ENCODE measurements at regions not wholly inside any gene's neighbourhood (a gene's known extent, or its start where the extent isn't known, plus 50 kb on each side); places are given as distances from the start of the nearest gene placed in this dataset.

DNA sequence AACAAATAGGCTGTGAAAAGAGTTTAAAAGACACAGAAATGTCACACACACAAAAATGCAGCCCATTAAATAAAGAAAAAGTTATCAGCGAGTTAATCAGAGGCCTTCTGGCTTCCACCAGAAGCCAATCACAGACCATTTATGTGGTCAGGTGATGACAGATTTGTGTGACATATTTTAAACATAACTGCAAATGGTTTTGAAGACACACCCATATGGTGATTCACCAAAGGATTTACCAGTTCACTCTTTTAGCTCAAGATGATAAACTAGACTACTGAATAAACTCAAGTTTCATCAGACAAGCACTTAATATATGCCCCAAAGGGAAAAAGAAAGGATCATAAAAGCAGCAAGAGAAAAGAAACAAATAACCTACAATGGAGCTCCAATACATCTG lies 181.2 kb downstream of the SPANXN4 start:
- FAIRE-seq, result no peak
- DNase-seq (ENCODE audit: low spot score), result no peak

DNA sequence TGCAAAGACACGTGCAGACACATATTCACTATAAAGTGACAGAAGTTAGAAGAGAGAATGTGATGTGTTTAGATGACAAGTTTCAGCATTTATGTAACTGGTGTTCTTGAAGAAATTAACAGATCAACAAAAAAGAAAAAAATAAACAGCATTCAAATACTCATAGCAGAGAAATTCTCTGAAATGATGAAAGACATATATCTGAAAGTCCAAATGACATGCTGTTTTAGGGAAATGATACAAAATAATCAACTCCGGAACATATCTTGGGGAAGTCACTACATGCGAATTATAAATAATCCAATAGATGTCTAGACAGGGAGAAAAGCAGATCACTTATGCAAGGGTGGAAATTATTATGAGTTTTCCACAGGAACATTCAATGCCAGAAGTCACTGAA lies 146.0 kb downstream of the SPANXN4 start:
- FAIRE-seq, result no peak
- DNase-seq (ENCODE audit: low spot score), result no peak

GRCh38 chrX:143165778-143166177 lies 140.1 kb downstream of the SPANXN4 start:
- no peak for FAIRE-seq

DNA sequence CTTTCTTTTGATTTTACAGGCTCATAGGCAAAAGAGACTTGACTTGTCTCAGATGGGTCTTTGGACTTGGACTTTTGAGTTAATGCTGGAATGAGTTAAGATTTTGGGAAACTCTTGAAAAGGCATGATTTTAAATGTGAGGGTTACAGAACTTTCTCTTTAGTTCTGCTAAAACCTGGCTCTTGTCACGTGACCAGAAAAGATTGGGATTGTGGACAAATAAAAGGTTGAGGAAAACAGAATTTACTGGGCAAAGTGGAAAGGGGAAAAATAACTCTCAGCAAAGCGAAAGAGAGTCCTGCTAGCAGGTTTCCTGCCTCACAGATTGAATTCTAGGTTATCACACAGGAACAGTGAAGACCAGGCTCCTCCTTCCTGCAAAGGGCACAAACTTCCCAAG lies 114.0 kb downstream of the SPANXN4 start:
- DNase-seq (ENCODE audit: low spot score) (no peak), FAIRE-seq (no peak)

More at GRCh38 chrX:143165778-143166177, 140.1 kb downstream of the SPANXN4 start:
- no peak for DNase-seq (ENCODE audit: low spot score)

- no peak for DNase-seq (ENCODE audit: low spot score)
These were observed 95.7 kb downstream of the SPANXN4 start for GRCh38 chrX:143121477-143121876.

GRCh38 chrX:143115466-143115865 lies 89.7 kb downstream of the SPANXN4 start:
- DNase-seq (ENCODE audit: low spot score) (no peak), FAIRE-seq (no peak)

More at GRCh38 chrX:143121477-143121876, 95.7 kb downstream of the SPANXN4 start:
- FAIRE-seq, result no peak

- FAIRE-seq (no peak), DNase-seq (ENCODE audit: low spot score) (no peak)
These were observed 70.1 kb downstream of the SPANXN4 start for GRCh38 chrX:143095816-143096215.

- FAIRE-seq (no peak), DNase-seq (ENCODE audit: low spot score) (no peak)
These were observed 69.6 kb downstream of the SPANXN4 start for GRCh38 chrX:143095321-143095720.

DNA sequence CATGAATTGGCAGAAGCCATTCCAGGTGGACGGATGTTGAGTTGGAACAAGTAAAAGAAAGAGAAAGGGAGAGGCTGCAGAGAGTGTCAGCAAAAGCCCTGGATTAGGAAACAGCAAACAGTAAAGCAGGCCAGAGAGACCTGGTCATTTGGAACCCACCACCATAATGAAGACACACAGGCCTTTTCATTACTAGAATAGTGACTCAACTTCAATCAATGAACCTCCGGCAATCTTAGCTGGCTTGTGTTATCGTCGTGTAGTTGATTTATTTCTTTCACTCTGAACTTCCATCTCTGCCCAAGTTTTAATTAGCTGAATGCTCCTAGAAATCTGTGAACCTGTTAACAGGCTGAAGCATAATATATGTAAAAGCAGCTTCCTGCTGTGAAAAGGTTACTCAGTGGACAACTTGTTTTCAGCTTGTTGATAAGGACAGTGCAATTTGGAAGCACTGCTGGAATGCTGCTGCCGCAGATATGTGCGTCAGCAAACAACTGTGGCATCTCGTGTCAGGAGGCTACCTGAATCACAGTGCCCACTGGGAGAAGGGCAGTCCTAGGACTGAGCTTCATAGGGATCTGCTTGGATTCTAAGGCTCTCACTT lies 68.8 kb downstream of the SPANXN4 start:
- DNase-seq (ENCODE audit: low spot score), result no peak
- FAIRE-seq, result no peak

All from urothelium cell line (cell line).